SK-N-SH (cell line): ENCODE measurements at regions not wholly inside any gene's neighbourhood (a gene's known extent, or its start where the extent isn't known, plus 50 kb on each side); places are given as distances from the start of the nearest gene placed in this dataset.

Source experiments
- CHD2 ChIP-seq: fragments of 150-350 bp; IDR thresholded peaks from 2 replicates; pipeline ENCODE4 v1.6.1; 2018; ENCODE audit warnings: low read length; ENCODE audit not compliant: partially characterized antibody
- ELF1 ChIP-seq: IDR thresholded peaks from 2 replicates; pipeline ENCODE4 v1.4.0; 2012
- EP300 ChIP-seq, 2 experiments: IDR thresholded peaks; 2 replicates each; pipeline versions ENCODE4 v1.4.0 to v1.6.1; 2012; ENCODE audit warnings: borderline replicate concordance in 1 of 2, low read depth in 1 of 2, low read length in 1 of 2
- EZH2phosphoT487 ChIP-seq: fragments of 200-600 bp; sonication (generic); IDR thresholded peaks from 2 replicates; pipeline ENCODE4 v1.6.1; 2017; ENCODE audit warnings: low read depth, mixed run types, mild to moderate bottlenecking, antibody characterized with exemption, moderate library complexity, borderline replicate concordance
- FOXJ3 ChIP-seq: sonication (generic); formaldehyde crosslinking; IDR thresholded peaks from 2 replicates; pipeline ENCODE4 v1.5.1; 2020; ENCODE audit warnings: mild to moderate bottlenecking, missing genetic modification reagents
- FOXM1 ChIP-seq: IDR thresholded peaks from 2 replicates; pipeline ENCODE4 v1.4.0; 2012; ENCODE audit warnings: low read depth, mild to moderate bottlenecking
- GABPA ChIP-seq: IDR thresholded peaks from 2 replicates; pipeline ENCODE4 v1.4.0; 2012; ENCODE audit warnings: low read depth, mild to moderate bottlenecking
- JUND ChIP-seq: IDR thresholded peaks from 2 replicates; pipeline ENCODE4 v1.4.0; 2012
- NRF1 ChIP-seq: IDR thresholded peaks from 2 replicates; pipeline ENCODE4 v1.6.1; 2012; ENCODE audit warnings: low read depth, mild to moderate bottlenecking, low read length
- RFX5 ChIP-seq: IDR thresholded peaks from 2 replicates; pipeline ENCODE4 v1.6.1; 2012; ENCODE audit warnings: mild to moderate bottlenecking, improper control_type of control experiment, low read length
- SMC3 ChIP-seq: IDR thresholded peaks from 2 replicates; pipeline ENCODE4 v1.6.1; 2012; ENCODE audit warnings: low read depth, low read length, improper control_type of control experiment
- YY1 ChIP-seq: IDR thresholded peaks from 2 replicates; pipeline ENCODE4 v1.4.0; 2012; ENCODE audit warnings: low read depth, mild to moderate bottlenecking
- TF ChIP-seq, protein P1 (sequence below): IDR thresholded peaks from 2 replicates; pipeline ENCODE4 v1.4.0; 2012; ENCODE audit warnings: low read depth, borderline replicate concordance
- TF ChIP-seq, protein P2 (sequence below): IDR thresholded peaks from 2 replicates; pipeline ENCODE4 v1.6.1; 2012; ENCODE audit warnings: mild to moderate bottlenecking, low read depth, low read length, moderate library complexity
- TF ChIP-seq, protein P3 (sequence below): IDR thresholded peaks from 2 replicates; pipeline ENCODE4 v1.4.0; 2012; ENCODE audit warnings: low read depth

DNA sequence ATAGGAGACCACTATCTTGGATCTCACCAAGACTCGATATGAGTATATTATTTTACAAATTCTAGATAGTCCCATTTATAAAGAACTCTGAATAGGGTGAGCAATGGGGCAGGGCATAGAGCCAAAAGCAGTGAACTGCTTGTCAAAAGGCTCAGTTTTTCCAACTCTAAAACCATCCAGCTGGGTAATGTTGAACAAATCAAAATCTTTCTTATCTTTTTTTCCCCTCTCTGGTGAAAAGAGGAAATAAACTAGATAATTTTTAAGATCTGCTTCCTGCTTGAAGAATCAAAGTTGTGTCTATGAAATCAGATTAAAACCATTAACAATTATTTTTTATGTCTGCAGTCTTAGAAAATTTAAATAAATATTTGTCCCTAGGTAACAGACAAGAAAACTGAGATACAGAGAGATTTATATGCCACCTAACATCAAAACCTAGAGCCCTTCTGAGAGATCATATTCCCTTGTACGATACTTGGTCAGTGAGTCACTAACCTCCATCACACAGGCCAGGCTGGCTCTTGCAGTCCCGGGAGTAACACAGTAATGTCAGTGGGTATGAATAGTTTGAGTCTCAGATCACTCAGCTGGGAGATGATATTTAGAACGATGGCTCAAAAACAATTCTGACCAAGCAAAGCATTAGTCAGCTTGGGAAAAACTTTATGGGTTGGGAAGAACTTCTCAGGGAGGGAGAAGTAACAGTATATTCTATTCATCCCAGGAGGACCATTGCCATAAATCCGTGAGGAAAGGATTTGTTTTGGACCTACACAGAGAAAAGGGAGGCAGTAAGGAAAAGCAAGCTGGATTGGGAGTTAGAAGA is 178.8 kb downstream of the REEP3 start (continued):
- TF ChIP-seq, protein P1, sequence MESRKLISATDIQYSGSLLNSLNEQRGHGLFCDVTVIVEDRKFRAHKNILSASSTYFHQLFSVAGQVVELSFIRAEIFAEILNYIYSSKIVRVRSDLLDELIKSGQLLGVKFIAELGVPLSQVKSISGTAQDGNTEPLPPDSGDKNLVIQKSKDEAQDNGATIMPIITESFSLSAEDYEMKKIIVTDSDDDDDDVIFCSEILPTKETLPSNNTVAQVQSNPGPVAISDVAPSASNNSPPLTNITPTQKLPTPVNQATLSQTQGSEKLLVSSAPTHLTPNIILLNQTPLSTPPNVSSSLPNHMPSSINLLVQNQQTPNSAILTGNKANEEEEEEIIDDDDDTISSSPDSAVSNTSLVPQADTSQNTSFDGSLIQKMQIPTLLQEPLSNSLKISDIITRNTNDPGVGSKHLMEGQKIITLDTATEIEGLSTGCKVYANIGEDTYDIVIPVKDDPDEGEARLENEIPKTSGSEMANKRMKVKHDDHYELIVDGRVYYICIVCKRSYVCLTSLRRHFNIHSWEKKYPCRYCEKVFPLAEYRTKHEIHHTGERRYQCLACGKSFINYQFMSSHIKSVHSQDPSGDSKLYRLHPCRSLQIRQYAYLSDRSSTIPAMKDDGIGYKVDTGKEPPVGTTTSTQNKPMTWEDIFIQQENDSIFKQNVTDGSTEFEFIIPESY: peak; percentile 54; the same call in 1 of the 2 replicates
- TF ChIP-seq GABPA: no peak
- TF ChIP-seq FOXM1: peak; percentile 39; the same call in 1 of the 2 replicates
- TF ChIP-seq EP300 (IDR thresholded peaks at IDR 0.05; ENCODE audit: borderline replicate concordance in 1 of 2, low read depth in 1 of 2, low read length in 1 of 2): peak; percentile 37 to 84
- 0 out of 2 replicates have a peak, but pooled peaks have one; percentile 36 for TF ChIP-seq YY1
- TF ChIP-seq NRF1: no peak
- TF ChIP-seq, protein P2, sequence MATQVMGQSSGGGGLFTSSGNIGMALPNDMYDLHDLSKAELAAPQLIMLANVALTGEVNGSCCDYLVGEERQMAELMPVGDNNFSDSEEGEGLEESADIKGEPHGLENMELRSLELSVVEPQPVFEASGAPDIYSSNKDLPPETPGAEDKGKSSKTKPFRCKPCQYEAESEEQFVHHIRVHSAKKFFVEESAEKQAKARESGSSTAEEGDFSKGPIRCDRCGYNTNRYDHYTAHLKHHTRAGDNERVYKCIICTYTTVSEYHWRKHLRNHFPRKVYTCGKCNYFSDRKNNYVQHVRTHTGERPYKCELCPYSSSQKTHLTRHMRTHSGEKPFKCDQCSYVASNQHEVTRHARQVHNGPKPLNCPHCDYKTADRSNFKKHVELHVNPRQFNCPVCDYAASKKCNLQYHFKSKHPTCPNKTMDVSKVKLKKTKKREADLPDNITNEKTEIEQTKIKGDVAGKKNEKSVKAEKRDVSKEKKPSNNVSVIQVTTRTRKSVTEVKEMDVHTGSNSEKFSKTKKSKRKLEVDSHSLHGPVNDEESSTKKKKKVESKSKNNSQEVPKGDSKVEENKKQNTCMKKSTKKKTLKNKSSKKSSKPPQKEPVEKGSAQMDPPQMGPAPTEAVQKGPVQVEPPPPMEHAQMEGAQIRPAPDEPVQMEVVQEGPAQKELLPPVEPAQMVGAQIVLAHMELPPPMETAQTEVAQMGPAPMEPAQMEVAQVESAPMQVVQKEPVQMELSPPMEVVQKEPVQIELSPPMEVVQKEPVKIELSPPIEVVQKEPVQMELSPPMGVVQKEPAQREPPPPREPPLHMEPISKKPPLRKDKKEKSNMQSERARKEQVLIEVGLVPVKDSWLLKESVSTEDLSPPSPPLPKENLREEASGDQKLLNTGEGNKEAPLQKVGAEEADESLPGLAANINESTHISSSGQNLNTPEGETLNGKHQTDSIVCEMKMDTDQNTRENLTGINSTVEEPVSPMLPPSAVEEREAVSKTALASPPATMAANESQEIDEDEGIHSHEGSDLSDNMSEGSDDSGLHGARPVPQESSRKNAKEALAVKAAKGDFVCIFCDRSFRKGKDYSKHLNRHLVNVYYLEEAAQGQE: peak; percentile 26; the same call in 1 of the 2 replicates
- peak; percentile 96 for TF ChIP-seq JUND
- TF ChIP-seq EZH2phosphoT487: no peak
- TF ChIP-seq CHD2: no peak
- no peak for TF ChIP-seq ELF1
- TF ChIP-seq RFX5: no peak
- no peak for TF ChIP-seq FOXJ3 (CRISPR knock-in tag)
- TF ChIP-seq, protein P3, sequence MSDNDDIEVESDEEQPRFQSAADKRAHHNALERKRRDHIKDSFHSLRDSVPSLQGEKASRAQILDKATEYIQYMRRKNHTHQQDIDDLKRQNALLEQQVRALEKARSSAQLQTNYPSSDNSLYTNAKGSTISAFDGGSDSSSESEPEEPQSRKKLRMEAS: peak; percentile 56; the same call in 1 of the 2 replicates
- TF ChIP-seq SMC3: no peak
- TF ChIP-seq, all 33 proteins: peak for 15
